ENCODE measurements at regions not wholly inside any gene's neighbourhood (a gene's known extent, or its start where the extent isn't known, plus 50 kb on each side); places are given as distances from the start of the nearest gene placed in this dataset.

GRCh38 chr7:145216866-145217265 is 381.0 kb upstream of the TPK1 start:
- no peak for DNase-seq (ENCODE audit: extremely low read depth, low read depth)
- no peak overlapping the region for H3K4me3 ChIP-seq (replicated peaks; ENCODE audit: low read depth, low read length)
- no peak for TF ChIP-seq CTCF (IDR thresholded peaks at IDR 0.05; ENCODE audit: low read depth, low read length, missing control alignments)

GRCh38 chr7:145212050-145212449 is 376.2 kb upstream of the TPK1 start:
- no peak for TF ChIP-seq CTCF (IDR thresholded peaks at IDR 0.05; ENCODE audit: low read depth, low read length, missing control alignments)
- DNase-seq (ENCODE audit: extremely low read depth, low read depth) = no peak
- H3K4me3 ChIP-seq (replicated peaks; ENCODE audit: low read depth, low read length) = no peak overlapping the region

GRCh38 chr7:145211211-145211610 is 375.4 kb upstream of the TPK1 start:
- TF ChIP-seq CTCF (IDR thresholded peaks at IDR 0.05; ENCODE audit: low read depth, low read length, missing control alignments) = no peak
- H3K4me3 ChIP-seq (replicated peaks; ENCODE audit: low read depth, low read length) = no peak overlapping the region
- no peak for DNase-seq (ENCODE audit: extremely low read depth, low read depth)

- DNase-seq (ENCODE audit: extremely low read depth, low read depth) = no peak
- TF ChIP-seq CTCF (IDR thresholded peaks at IDR 0.05; ENCODE audit: low read depth, low read length, missing control alignments) = no peak
- no peak overlapping the region for H3K4me3 ChIP-seq (replicated peaks; ENCODE audit: low read depth, low read length)
These were observed 358.1 kb upstream of the TPK1 start for GRCh38 chr7:145193951-145194350.

GRCh38 chr7:145184956-145185355 is 349.1 kb upstream of the TPK1 start:
- no peak for TF ChIP-seq CTCF (IDR thresholded peaks at IDR 0.05; ENCODE audit: low read depth, low read length, missing control alignments)
- no peak overlapping the region for H3K4me3 ChIP-seq (replicated peaks; ENCODE audit: low read depth, low read length)
- DNase-seq (ENCODE audit: extremely low read depth, low read depth) = no peak

GRCh38 chr7:145183069-145183468 is 347.2 kb upstream of the TPK1 start:
- TF ChIP-seq CTCF (IDR thresholded peaks at IDR 0.05; ENCODE audit: low read depth, low read length, missing control alignments) = no peak
- no peak overlapping the region for H3K4me3 ChIP-seq (replicated peaks; ENCODE audit: low read depth, low read length)
- no peak for DNase-seq (ENCODE audit: extremely low read depth, low read depth)

GRCh38 chr7:145175366-145175765 is 339.5 kb upstream of the TPK1 start:
- no peak for TF ChIP-seq CTCF (IDR thresholded peaks at IDR 0.05; ENCODE audit: low read depth, low read length, missing control alignments)
- H3K4me3 ChIP-seq (replicated peaks; ENCODE audit: low read depth, low read length) = no peak overlapping the region
- DNase-seq (ENCODE audit: extremely low read depth, low read depth) = no peak

Data from HFF-Myc (cell line).